H9 (cell line): ENCODE measurements at regions not wholly inside any gene's neighbourhood (a gene's known extent, or its start where the extent isn't known, plus 50 kb on each side); places are given as distances from the start of the nearest gene placed in this dataset.

Source experiments
- DNase-seq: peaks from one replicate; pipeline ENCODE4 v3.0.0-alpha.2; 2017
- H2AFZ ChIP-seq: one replicate; pipeline ENCODE4 v1.6.1; 2013; ENCODE audit warnings: mild to moderate bottlenecking, low read length, control low read depth, moderate library complexity
- H2AK5ac ChIP-seq: 2 replicates; pipeline ENCODE4 v1.6.1; 2013; ENCODE audit warnings: low read length, control low read depth, mixed read lengths; ENCODE audit not compliant: insufficient read length
- H2BK120ac ChIP-seq: one replicate; pipeline ENCODE4 v1.6.1; 2013; ENCODE audit warnings: low read depth, mild to moderate bottlenecking, low read length, control low read depth, inconsistent platforms; ENCODE audit not compliant: poor library complexity, severe bottlenecking
- H2BK12ac ChIP-seq: 2 replicates; pipeline ENCODE4 v1.6.1; 2013; ENCODE audit warnings: low read length, control low read depth, mixed read lengths, low read depth; ENCODE audit not compliant: insufficient read length
- H2BK15ac ChIP-seq: 2 replicates; pipeline ENCODE4 v1.6.1; 2013; ENCODE audit warnings: low read depth, low read length, control low read depth
- H2BK20ac ChIP-seq: one replicate; pipeline ENCODE4 v1.6.1; 2013; ENCODE audit warnings: low read depth, mild to moderate bottlenecking, low read length, control low read depth, inconsistent platforms; ENCODE audit not compliant: poor library complexity, severe bottlenecking
- H2BK5ac ChIP-seq: 2 replicates; pipeline ENCODE4 v1.6.1; 2013; ENCODE audit warnings: low read length, control low read depth, mixed read lengths; ENCODE audit not compliant: insufficient read length
- H3K14ac ChIP-seq: 2 replicates; pipeline ENCODE4 v1.6.1; 2013; ENCODE audit warnings: low read length, control low read depth; ENCODE audit not compliant: insufficient read depth
- H3K18ac ChIP-seq: 2 replicates; pipeline ENCODE4 v1.6.1; 2013; ENCODE audit warnings: low read depth, mild to moderate bottlenecking, mixed read lengths, low read length, control low read depth; ENCODE audit not compliant: insufficient read length
- H3K23ac ChIP-seq: 2 replicates; pipeline ENCODE4 v1.6.1; 2013; ENCODE audit warnings: low read length, control low read depth, mixed read lengths, low read depth; ENCODE audit not compliant: insufficient read length
- H3K23me2 ChIP-seq: 2 replicates; pipeline ENCODE4 v1.6.1; 2013; ENCODE audit warnings: low read depth, mild to moderate bottlenecking, mixed read lengths, low read length, control low read depth; ENCODE audit not compliant: insufficient read length, poor library complexity, severe bottlenecking
- H3K27ac ChIP-seq: 2 replicates; pipeline ENCODE4 v1.5.1; 2013; ENCODE audit warnings: low read length, control low read depth, mixed read lengths, low read depth; ENCODE audit not compliant: insufficient read length
- H3K27me3 ChIP-seq: 2 replicates; pipeline ENCODE4 v1.6.1; 2013; ENCODE audit warnings: low read length, control low read depth, inconsistent platforms; ENCODE audit not compliant: insufficient read depth
- H3K4ac ChIP-seq: 2 replicates; pipeline ENCODE4 v1.6.1; 2013; ENCODE audit warnings: low read depth, mild to moderate bottlenecking, control low read depth, inconsistent platforms, low read length, moderate library complexity
- H3K4me1 ChIP-seq: 2 replicates; pipeline ENCODE4 v1.6.1; 2013; ENCODE audit warnings: low read length, control low read depth, inconsistent platforms; ENCODE audit not compliant: insufficient read depth
- H3K4me2 ChIP-seq: 2 replicates; pipeline ENCODE4 v1.6.1; 2013; ENCODE audit warnings: low read length, control low read depth, mixed read lengths; ENCODE audit not compliant: insufficient read length, insufficient read depth
- H3K56ac ChIP-seq: 2 replicates; pipeline ENCODE4 v1.6.1; 2013; ENCODE audit warnings: low read depth, mild to moderate bottlenecking, mixed read lengths, low read length, control low read depth; ENCODE audit not compliant: insufficient read length
- H3K79me1 ChIP-seq: 2 replicates; pipeline ENCODE4 v1.6.1; 2013; ENCODE audit warnings: low read depth, mild to moderate bottlenecking, moderate library complexity, low read length, control low read depth, inconsistent platforms; ENCODE audit not compliant: insufficient read depth, poor library complexity, severe bottlenecking
- H3K79me2 ChIP-seq: 2 replicates; pipeline ENCODE4 v1.6.1; 2013; ENCODE audit warnings: low read length, control low read depth, inconsistent platforms; ENCODE audit not compliant: insufficient read depth
- H3K9ac ChIP-seq: 2 replicates; pipeline ENCODE4 v1.6.1; 2013; ENCODE audit warnings: low read length, control low read depth, mixed read lengths; ENCODE audit not compliant: insufficient read length; ENCODE audit errors: extremely low read depth
- H3K9me3 ChIP-seq: one replicate; pipeline ENCODE4 v1.6.1; 2013; ENCODE audit warnings: low read depth, low read length, inconsistent platforms; ENCODE audit not compliant: control insufficient read depth
- H3T11ph ChIP-seq: one replicate; pipeline ENCODE4 v1.6.1; 2013; ENCODE audit warnings: mild to moderate bottlenecking, low read length, control low read depth, inconsistent platforms
- H4K20me1 ChIP-seq: one replicate; pipeline ENCODE4 v1.6.1; 2013; ENCODE audit not compliant: control insufficient read depth, insufficient read length, insufficient read depth
- H4K5ac ChIP-seq: 2 replicates; pipeline ENCODE4 v1.6.1; 2013; ENCODE audit warnings: low read depth, mild to moderate bottlenecking, mixed read lengths, low read length, control low read depth; ENCODE audit not compliant: insufficient read length
- H4K8ac ChIP-seq: replicated peaks from 2 replicates; pipeline ENCODE4 v1.6.1; 2013; ENCODE audit warnings: low read length, control low read depth, mixed read lengths, low read depth; ENCODE audit not compliant: insufficient read length
- H4K91ac ChIP-seq: 2 replicates; pipeline ENCODE4 v1.6.1; 2013; ENCODE audit warnings: low read depth, mild to moderate bottlenecking, moderate library complexity, mixed read lengths, low read length, control low read depth; ENCODE audit not compliant: insufficient read length
- H3K27ac Mint-ChIP-seq, 3 experiments: 2 replicates in 2 of 3; 3 replicates in 1 of 3; pipeline ENCODE4 v1.8.0; 2020 to 2021; ENCODE audit warnings: mixed read lengths in 3 of 3, mild to moderate bottlenecking in 1 of 3, moderate library complexity in 1 of 3
- H3K27me3 Mint-ChIP-seq: 2 replicates; pipeline ENCODE4 v1.8.0; 2021; ENCODE audit warnings: low read depth, mild to moderate bottlenecking, moderate library complexity, mixed read lengths
- H3K36me3 Mint-ChIP-seq, 3 experiments: 2 replicates in 2 of 3; 3 replicates in 1 of 3; pipeline ENCODE4 v1.8.0; 2020 to 2021; ENCODE audit warnings: low read depth in 3 of 3, mixed read lengths in 3 of 3; ENCODE audit not compliant: insufficient read depth in 1 of 3
- H3K4me1 Mint-ChIP-seq, 2 experiments: 2 replicates each; pipeline ENCODE4 v1.8.0; 2020; ENCODE audit warnings: mixed read lengths in 2 of 2
- H3K4me3 Mint-ChIP-seq, 2 experiments: 2 replicates in 1 of 2; 3 replicates in 1 of 2; pipeline ENCODE4 v1.8.0; 2020 to 2021; ENCODE audit warnings: mild to moderate bottlenecking in 2 of 2, mixed read lengths in 2 of 2, moderate library complexity in 1 of 2
- H3K9me3 Mint-ChIP-seq, 2 experiments: 2 replicates in 1 of 2; 3 replicates in 1 of 2; pipeline ENCODE4 v1.8.0; 2020; ENCODE audit warnings: mild to moderate bottlenecking in 2 of 2, mixed read lengths in 2 of 2, moderate library complexity in 1 of 2
- CTCF ChIP-seq: fragments of 200-600 bp; sonication (generic); conservative IDR thresholded peaks from 3 replicates; pipeline ENCODE4 v1.8.0; 2021; ENCODE audit warnings: antibody characterized with exemption, mild to moderate bottlenecking
- WGBS: extraction: QIAGEN DNeasy Blood & Tissue Kit; methylation state at CpG from one replicate; pipeline ENCODE4 v1.1.7; 2013; ENCODE audit warnings: missing lambda C conversion rate, low lambda C conversion rate, mixed read lengths; ENCODE audit not compliant: insufficient read length; ENCODE audit errors: extremely low coverage; 5-methylcytosine and 5-hydroxymethylcytosine counted together

GRCh38 chr3:28078536-28078935 lies 162.9 kb upstream of the CMC1 start:
- Mint-ChIP-seq H3K36me3 (no peaks in the 10 kb centered on the region; a peak in 1 of 7 replicates), H3K27ac (no peak overlapping the region), H3K4me1 (peaks cover 69 to 77% of the 10 kb centered on the region in 2 experiments), H3K9me3 (no peaks in the 10 kb centered on the region), H3K27me3 (peaks cover 3% of the 10 kb centered on the region), H3K4me3 (no peak overlapping the region)
- Histone ChIP-seq H3K27ac (no peak overlapping the region), H2BK12ac (no peak overlapping the region), H3K14ac (no peak overlapping the region), H3K56ac (no peak overlapping the region), H3K18ac (no peak overlapping the region), H3K9ac (no peak overlapping the region), H4K91ac (no peak overlapping the region), H4K8ac (no peak overlapping the region), H3K4me1 (peaks cover 20% of the 10 kb centered on the region), H3K23ac (no peak overlapping the region), H3T11ph (no peak overlapping the region), H4K5ac (no peak overlapping the region), H2AK5ac (no peak overlapping the region), H2BK120ac (no peak overlapping the region), H2BK5ac (no peak overlapping the region), H2AFZ (no peak overlapping the region), H3K79me1 (no peaks in the 10 kb centered on the region), H2BK20ac (no peak overlapping the region), H3K4ac (no peak overlapping the region), H3K4me2 (no peak overlapping the region), H4K20me1 (no peaks in the 10 kb centered on the region), H3K79me2 (no peaks in the 10 kb centered on the region), H3K9me3 (no peaks in the 10 kb centered on the region), H2BK15ac (no peak overlapping the region), H3K23me2 (peaks cover 4% of the 10 kb centered on the region), H3K27me3 (no peaks in the 10 kb centered on the region)
- DNase-seq: no peak
- no peak for TF ChIP-seq CTCF
- WGBS: no CpG with 5 or more reads among the region's 1 CpG
